ENCODE measurements at regions not wholly inside any gene's neighbourhood (a gene's known extent, or its start where the extent isn't known, plus 50 kb on each side); places are given as distances from the start of the nearest gene placed in this dataset.

DNA sequence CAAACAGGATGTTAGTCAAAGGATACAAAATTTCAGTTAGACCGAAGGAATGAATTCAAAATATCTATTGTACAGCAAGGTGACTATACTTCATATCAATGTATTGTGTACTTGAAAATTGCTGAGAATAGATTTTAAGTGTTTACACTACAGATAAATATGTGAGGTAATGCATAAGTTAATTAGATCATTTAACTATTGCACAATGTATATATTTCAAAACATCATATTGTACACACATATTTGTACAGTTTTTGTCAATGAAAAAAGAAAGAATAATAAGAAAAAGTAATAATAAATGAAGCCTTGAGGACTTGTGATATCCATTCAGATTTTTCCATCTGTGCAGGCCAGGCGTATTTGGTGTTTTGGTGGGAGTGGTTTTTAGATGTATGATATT is 367.4 kb upstream of the SNX7 start:
- TF ChIP-seq POLR2A (IDR thresholded peaks at IDR 0.05; ENCODE audit: low read depth, low read length) (no peak), POLR2AphosphoS5 (IDR thresholded peaks at IDR 0.05; ENCODE audit: low read depth, low read length) (no peak), POU2F2 (IDR thresholded peaks at IDR 0.05; ENCODE audit: low read depth, low read length) (no peak), TAF1 (IDR thresholded peaks at IDR 0.05; ENCODE audit: low read depth, low read length) (no peak)

All from GM12891 (cell line).